EH (cell line): ENCODE measurements at regions not wholly inside any gene's neighbourhood (a gene's known extent, or its start where the extent isn't known, plus 50 kb on each side); places are given as distances from the start of the nearest gene placed in this dataset.
"Not testable (repeated sequence)": the region's sequence is repeated elsewhere in the genome, so short reads cannot be mapped to it uniquely, and the experiment has no call there.

Source experiments
- DNase-seq: peaks from one replicate; pipeline ENCODE4 v3.0.0-alpha.2; 2015; ENCODE audit warnings: low read depth

DNA sequence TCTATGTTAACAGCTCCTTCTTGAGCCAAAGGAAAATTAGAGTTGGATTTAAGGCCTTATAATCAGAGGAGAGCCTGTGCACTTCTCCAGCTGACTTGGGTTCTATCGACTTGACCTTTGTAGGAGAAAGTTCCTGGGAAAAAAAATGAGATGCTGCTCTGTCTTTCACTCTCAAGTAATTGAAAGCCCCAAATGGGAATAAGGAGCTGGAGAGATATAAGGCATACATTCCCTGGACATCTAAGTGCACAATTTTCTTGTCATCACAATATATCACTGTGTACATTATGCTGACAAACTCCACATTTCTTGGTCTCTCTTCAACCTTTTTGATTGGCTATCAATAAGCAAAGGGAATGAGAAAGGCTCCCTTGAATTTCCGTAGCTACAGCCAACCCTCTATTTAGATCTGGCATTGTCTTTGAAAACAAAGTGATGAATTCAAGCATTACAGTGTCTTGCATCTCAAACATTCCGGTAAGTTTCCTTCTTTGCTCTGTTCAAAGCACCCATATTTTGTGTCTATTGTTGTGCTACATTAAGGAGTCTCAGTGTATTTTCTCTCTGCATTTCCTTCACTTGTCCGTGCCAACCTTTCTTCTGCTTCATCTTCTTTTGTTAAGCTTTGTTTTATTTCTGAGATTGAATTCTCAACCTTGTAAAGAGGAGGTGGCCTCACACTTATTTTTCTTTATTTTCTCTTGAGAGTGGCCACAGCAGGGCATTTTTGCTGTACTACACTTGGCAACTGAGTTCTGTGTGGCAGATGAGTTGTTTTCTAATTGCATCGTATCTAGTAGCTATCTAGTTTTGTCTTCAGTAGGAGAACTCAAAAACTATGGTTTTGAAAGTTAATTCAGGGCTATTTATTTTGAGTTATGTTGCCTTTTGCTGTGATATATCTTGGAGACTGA lies 450.3 kb upstream of the MAN1A1 start:
- no peak for DNase-seq

DNA sequence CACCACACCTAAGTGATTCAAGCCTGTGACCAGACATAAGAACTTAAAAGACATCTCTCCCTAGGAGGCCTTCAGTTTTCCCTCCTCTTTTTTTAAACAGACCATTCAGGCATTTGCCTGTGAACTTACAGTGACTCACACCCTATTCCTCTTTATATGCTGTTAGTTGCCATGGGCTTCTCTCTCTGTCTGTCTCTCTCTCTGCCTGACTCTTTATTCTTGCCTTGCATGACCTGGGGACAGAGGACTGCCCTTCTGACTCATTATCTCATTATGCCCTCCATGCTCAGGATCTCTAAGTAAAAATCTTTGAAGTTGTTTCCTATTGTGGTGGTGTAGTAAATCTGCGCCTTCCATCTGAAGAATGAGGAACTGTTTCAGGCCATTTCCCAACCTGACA lies 442.2 kb upstream of the MAN1A1 start:
- DNase-seq: no peak

DNA sequence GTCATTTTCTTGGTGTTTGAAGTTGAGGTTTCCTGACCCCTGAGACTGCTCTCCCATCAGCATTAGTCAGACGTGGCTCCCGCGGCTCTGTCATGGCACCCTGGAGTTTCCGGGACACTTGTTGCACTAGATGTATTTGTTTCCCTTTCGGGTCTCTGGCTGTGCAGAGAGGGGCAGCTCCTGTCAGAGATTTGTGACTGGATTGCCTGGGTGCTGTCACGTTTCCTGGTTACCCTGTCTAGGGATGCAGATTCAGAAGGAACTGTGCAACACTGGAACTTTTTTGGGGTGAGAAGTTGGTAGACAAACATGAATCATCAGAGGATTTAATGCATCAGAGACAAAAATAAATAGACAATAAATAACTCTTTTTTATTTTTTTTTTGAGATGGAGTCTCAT lies 431.8 kb upstream of the MAN1A1 start:
- no peak for DNase-seq

DNA sequence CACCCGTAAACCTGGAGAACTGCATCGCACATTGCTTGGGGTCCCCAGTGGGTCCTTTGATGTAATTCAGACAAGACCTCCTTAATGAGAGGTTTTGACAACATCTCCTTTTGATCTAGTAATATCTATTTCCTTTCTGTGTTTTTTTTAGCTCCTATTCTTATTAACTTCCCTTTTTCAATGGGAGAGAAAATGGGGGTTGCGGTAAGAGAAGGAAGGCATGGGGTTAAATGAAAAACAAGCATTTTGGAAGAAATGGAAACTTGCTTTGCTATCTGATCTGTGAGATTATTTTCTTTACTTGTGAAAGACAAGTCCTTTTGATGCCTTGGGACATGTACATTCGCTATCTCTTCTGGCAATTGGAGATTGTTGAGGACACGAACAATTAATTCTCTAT lies 418.6 kb upstream of the MAN1A1 start:
- no peak for DNase-seq

DNA sequence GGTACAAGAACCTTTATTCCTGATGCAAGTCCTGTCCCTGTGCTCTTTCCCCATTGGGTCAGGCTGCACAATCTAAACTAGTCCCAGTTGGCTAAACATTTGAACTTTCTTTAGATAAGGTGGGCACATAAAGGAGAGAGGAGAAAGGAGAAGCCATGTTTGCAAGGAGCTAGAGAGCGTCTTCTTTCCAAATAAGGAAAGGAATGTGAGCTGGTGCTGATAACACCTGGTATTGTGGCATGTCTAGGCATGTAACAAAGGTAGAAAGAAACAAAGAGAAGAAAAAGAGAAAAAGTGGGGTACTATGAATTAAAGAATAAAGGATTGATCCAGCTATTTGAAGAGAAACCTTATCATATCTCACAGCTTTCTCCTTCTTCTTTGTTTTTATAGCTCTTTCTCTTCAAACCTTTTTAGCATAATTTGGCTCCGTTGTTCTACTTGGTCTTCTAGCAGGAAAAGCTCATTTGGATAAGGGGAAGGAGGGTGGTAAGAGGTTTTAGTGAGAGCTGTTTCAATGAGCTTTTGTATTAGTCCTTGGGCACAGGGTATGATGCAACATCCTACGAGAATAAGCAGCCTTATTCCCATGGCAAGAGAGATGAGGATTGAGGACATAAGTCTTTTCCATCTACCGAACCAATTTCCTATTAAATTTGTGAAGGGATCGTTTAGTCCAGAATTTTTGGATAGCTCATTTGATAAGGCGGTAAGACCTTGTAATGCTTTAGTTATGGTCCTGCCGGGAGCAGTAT lies 415.5 kb upstream of the MAN1A1 start:
- DNase-seq: no peak

DNA sequence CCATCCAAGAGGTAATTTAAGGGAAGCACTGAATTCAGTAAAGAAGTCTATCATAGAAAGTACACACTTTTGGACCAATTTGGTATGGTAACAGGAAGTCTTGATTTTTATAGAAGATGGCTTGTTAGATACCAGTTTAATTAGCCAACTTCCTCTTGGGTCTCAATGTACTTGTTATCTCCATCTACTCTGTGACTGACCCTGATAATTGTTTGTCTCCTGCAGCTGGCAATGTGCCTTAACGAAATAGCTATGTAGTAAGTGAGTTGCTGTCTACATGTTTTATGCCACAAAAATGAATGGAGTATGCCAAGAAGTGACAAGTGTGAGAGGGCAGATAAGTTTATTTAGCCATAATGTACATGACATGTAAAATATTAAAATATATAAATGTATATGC lies 410.5 kb upstream of the MAN1A1 start:
- no peak for DNase-seq

DNA sequence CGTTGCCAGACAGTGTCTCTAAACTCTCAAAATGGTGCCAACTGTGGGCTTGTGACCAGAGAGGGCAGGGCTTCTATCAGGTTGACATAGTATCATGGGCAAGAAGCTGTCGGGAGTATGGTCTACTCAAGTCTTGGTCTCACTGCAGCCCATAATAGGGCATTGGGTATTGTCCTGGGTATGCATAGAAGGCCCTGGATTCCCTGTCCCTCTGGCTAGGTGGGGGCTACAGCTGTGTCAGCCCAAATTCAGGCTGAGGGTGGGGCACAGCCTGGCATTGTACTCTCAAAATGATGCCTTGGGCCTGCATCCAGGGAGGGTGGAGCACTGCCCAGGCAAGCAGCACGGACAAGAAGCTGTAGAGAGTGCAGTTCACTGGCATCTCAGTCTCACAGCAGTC lies 408.8 kb upstream of the MAN1A1 start:
- no peak for DNase-seq

DNA sequence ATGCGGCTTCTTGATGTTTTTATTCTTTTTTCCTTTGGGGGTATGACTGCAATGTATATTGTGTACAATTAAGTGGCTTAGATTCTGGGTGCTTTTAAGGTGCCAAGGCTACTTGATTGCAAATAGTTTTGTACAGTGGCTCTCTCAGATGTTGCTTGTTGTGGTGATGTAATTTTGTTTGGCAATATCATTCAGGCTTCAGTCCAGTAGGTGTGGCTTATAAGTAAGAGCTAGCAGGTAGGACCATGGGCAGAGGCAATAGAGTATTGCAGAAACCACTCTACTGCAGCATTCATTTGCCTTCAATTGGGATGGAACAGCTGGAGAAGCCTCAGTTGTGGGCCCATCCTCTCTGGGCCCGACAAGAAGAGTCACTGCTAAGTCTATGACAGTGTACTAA lies 407.9 kb upstream of the MAN1A1 start:
- no peak for DNase-seq

DNA sequence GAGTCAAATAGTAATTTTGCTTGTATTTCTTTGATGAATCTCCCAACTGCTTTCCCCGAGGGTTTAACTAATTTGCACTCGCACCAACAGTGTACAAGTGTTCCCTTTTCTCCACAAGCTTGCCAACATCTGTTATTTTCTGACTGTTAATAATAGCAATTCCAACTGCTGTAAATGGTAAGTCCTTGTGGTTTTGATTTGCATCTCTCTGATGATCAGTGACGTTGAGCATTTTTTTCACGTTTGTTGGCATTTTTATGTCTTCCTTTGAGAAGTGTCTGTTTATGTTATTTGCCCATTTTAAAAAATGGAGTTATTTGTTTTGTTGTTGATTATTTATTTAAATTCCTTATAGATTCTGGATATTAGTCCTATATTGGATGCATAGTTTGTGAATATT lies 399.8 kb upstream of the MAN1A1 start:
- DNase-seq: no peak

DNA sequence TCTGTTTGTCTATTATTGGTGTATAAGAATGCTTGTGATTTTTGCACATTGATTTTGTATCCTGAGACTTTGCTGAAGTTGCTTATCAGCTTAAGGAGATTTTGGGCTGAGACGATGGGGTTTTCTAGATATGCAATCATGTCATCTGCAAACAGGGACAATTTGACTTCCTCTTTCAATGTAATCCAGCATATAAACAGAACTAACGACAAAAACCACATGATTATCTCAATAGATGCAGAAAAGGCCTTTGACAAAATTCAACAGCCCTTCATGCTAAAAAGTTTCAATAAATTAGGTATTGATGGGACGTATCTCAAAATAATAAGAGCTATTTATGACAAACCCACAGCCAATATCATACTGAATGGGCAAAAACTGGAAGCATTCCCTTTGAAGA lies 399.0 kb upstream of the MAN1A1 start:
- DNase-seq: not testable (repeated sequence)

DNA sequence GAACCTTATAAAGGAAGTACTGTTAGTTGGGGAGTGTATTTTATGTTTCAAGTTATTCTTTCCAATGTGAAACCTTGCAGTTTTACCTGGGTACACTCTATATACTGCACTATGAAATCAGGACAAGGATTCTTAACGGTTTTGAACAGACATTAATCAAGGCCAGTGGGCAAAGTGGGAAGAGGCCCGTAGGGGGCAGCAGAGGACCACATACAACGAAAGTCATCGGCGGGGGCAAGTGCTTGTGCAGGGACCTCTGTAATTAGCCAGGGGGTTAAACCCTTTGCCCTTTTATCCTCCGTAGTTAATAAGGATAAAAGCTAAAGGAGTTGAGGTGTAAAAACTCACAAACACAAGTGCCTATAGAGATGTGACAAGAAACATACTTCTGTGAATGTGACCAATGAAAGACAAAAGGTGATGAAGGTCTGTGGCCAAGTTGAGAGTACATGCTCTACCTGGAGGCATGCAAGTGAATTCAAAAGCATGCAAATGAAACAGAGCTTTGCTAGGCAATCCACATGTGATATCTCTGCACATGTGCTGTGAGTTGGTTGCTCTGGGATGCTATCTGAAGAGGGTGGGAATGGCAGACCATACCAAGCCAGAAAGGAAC lies 392.7 kb upstream of the MAN1A1 start:
- peak; percentile 42 for DNase-seq

DNA sequence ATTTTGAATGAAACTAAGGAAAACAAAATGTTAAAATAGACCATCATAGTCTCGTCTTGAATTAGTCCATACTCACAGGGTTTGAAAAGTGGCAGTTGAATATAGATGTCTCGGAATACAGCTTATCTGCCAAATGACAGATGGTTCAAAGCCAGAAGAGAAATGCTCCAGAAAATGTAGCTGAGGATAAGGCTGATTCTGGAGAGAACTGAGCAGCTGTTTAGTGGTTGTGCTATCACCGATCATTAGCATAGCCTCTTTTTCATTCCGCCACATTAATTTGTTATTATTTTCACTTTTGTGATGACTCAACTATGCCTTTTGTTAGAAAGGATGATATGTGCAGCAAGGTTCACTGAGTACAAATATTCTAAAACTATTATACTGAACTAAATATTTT lies 390.2 kb upstream of the MAN1A1 start:
- DNase-seq: no peak

DNA sequence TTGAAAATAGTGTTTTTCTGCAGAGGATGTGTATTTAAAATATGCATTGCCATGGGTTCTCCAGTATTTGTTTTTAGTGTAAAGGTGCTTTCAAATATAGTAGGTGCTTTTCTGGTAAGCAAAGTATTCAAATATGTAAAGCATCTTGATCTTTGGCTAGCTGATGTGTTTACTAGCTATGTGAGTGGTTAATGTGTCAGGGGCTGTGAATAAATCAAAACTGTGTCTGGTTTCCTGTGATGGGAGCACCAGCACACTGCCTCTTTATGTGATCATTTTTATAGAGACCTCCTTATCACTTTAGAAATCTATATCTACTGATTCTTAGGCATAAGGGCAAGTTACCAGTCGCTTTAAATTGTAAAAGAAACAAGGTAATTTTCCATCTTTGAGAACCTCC lies 388.9 kb upstream of the MAN1A1 start:
- no peak for DNase-seq

DNA sequence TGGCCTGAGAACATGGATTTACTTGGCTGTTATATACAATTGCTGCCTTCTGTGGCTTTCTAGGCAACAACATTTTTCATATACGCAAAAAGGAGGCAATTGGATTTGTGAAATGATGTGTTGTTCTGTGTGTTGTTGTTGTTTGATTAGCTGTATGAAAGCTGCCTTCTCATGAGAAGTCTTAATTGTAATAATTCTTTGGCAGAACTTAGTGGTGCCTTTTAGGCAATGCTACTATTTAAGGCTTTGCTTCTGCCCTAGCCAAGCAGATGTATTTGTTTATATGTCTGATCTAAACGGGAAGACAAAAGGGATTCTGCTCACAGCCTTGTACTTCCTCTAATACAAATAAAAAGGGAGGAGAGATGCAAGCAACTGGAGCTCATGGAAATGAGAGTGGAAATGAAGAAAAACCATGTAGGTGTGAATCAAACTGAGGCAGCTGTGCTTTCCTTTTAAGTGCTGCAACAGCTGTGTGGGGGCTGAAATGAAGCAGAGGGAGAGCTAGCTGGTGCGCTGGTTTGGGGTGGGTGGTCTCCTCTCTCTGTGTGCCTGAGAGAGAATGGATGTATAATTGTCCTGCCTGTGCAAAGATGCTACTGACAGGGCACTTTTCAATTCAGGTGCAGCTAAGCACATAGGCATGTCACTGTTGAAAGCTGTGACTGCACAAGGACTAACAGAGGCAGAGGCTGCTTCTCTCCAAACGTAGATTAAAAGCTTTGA lies 386.9 kb upstream of the MAN1A1 start:
- DNase-seq: no peak

DNA sequence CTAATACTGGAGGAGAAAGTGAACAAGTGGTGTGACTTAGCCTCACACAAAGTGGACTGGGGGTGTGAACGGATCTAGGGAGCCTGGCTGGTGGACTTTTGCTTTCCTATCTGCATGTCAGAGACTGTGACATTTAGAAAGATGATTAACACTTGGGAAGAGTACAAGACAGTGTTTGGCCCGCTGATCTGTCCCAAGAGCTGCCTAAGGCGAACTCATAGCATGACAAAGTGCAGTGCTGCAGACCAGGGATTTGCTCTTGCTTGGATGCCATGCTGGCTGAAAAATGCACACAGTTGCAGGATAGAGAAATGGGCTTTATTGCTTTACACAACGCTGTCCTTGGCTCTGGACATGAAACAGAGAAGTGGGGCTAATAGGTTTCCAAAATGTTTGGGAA lies 386.0 kb upstream of the MAN1A1 start:
- DNase-seq: no peak

DNA sequence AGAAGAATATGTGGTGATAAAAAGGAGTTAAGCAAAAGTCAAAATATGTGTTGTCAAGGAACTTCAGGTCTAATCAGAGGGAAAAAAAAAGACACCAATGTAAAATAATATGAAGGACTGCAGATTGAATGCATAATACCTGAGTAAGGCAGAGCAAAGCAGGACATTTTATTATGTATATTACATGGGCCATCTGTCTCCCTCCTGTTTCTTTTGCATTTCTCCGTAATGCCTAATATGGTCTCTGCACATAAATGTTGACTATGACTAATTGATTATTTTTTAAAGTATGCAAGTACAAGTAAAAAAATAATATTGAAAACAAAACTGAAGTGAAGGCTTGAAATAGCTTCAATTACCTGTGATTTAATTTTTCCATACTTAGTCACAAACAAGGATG lies 384.7 kb upstream of the MAN1A1 start:
- DNase-seq: no peak

DNA sequence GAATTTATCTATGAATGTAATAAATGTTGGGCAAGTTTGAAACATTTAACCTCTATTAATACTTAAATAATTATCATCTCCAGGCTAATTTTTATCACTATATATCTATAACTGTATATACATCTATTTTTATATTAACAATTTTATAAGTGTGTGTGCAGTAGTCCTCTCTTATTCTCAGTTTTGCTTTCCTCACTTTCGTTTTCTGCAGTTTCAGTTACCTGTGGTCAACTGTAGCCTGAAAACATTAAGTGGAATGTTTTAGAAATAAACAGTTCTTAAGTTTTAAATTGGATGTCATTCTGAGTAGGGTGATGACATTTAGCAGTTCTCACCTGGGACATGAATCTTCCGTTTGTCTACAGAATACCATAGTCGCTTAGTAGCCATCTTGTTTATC lies 379.4 kb upstream of the MAN1A1 start:
- DNase-seq: no peak

DNA sequence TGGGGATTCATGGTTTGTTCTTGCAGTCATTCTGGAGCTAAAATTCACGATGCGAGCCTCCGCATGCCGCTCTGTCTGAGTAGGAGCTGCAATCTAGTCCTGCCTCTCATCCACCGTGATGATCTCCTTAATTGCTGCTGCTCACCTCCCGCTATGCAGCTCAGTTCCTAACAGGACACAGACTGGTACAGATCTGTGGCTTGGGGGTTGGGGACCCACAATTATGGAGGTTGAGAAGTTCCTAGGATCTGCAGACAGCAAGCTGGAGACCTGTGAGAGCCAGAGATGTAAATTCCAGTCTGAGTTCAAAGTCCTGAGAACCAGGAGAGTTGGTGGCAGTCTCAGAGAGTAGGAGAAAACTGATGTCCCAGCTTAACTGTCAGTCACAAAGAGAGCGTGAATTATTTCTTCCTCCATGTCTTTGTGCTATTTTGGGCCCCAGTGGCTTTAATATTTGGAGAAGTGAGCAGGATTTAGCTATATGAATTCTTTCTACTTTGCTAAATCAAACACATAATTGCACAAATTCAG lies 378.7 kb upstream of the MAN1A1 start:
- DNase-seq: no peak

DNA sequence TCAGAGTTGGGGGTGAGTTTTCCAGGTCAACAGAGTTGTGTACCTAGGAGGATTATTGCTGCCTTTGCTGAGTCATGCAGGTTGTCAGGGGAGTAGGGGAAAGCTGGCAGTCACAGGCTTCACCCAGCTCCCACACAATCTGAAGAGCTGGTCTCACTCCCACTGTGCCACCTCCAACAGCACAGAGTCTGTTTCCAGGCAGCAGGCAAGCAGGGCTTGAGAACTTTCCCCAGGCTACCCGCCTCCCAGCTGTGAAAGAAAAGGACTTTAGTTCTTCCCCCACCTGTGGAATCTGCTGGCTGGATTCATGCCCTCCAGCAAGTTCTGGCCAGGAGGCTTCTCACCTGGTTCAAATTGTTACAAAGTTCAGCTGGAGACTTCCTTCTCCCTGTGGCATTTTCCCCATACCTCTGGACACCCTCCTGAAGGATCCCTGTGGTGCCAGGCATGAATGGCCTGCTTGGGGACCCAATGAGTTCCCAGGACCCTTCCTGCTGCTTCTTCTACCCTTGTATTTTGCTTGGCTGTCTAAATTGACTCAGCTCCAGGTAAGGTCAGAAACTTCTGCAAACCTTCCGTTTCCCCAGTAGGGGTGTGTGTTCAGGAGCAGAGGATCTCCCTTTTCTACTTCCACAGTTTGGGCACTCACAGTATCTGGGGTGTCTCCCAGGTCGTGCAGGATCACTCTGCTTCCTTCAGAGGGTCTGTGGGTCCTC lies 378.1 kb upstream of the MAN1A1 start:
- no peak for DNase-seq

DNA sequence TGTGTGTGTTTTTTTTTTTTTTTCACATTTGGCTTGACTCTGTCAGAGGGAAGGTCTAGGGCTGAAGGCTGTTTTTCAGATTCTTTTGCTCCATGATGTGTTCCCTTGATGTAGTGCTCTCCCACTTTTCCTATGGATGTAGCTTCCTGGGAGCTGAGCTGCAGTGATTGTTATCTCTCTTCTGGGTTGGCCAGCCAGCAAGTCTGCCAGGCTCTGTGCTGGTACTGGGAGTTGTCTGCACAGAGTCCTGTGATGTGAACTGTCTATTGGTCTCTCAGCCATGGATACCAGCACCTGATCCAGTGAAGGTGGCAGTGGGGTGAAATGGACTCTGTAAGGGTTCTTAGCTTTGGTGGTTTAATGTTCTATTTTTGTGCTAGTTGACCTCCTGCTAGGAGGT lies 377.4 kb upstream of the MAN1A1 start:
- DNase-seq: not testable (repeated sequence)

DNA sequence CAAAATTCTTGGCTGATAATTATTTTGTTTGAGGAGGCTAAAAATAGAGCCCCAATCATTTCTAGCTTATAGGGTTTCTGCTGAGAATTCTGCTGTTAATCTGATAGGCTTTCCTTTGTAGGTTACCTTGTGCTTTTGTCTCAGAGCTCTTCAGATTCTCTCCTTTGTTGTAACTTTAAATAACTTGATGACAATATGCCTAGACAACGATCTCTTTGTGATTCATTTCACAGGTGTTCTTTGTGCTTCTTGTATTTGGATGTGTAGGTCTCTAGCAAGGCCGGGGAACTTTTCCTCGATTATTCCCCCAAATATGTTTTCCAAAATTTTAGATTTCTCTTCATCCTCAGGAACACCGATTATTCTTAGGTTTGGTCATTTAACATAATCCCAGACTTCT lies 376.5 kb upstream of the MAN1A1 start:
- DNase-seq: no peak
